HCT116 (cell line): ENCODE measurements at regions not wholly inside any gene's neighbourhood (a gene's known extent, or its start where the extent isn't known, plus 50 kb on each side); places are given as distances from the start of the nearest gene placed in this dataset.

ENCODE experiments used
- ATAC-seq: fragments of 200-7000 bp; cut with Tn5 transposase; 2 replicates; pipeline ENCODE4 v1.9.1; 2020; ENCODE audit warnings: mild to moderate bottlenecking, moderate library complexity
- BruUV-seq: library from RNA; stranded (reverse); fragments of 400-500 nt; replicated peaks from 2 replicates; lab custom pipeline; 2021; lab: Mats Ljungman, UMichigan
- CTCF ChIA-PET: fragments of 300-600 bp; sonication (Branson Sonifier 250); formaldehyde crosslinking; loops from one replicate; lab custom pipeline; 2021; ENCODE audit warnings: antibody characterized with exemption; lab: Charles Lee
- POLR2A ChIA-PET: fragments of 300-600, 350-600 bp; sonication (Branson Sonifier 250); formaldehyde crosslinking; loops from one replicate; lab custom pipeline; 2021; ENCODE audit warnings: antibody characterized with exemption; lab: Charles Lee
- RAD21 ChIA-PET, 2 experiments: fragments of 300-600 bp; sonication (Branson Sonifier 250); formaldehyde crosslinking; loops; one replicate each; lab custom pipeline; 2023; ENCODE audit warnings: low total read pairs in 2 of 2; ENCODE audit not compliant: uncharacterized antibody in 2 of 2, unreplicated experiment in 2 of 2, low non-redundant PET in 1 of 2; lab: Charles Lee
- DNase-seq: peaks from one replicate; pipeline ENCODE4 v3.0.0-alpha.2; 2010; ENCODE audit warnings: low read depth, low spot score
- H2AFZ ChIP-seq: fragments of 200-600 bp; shearing (Covaris generic), sonication (generic); 2 replicates; pipeline ENCODE4 v1.6.1; 2017; ENCODE audit warnings: low read depth, mixed run types, mixed read lengths, antibody characterized with exemption, low read length; ENCODE audit not compliant: poor library complexity, severe bottlenecking
- H3K27ac ChIP-seq: 2 replicates; pipeline ENCODE4 v1.5.1; 2012; ENCODE audit warnings: low read depth, low read length
- H3K27me3 ChIP-seq: fragments of 200-600 bp; sonication (generic); 2 replicates; pipeline ENCODE4 v1.6.1; 2016; ENCODE audit warnings: mixed run types, low read length, mixed read lengths; ENCODE audit not compliant: insufficient read depth
- H3K36me3 ChIP-seq, 2 experiments: fragments of 200-500 bp in 1 of 2; fragments of 200-600 bp in 1 of 2; sonication (Bioruptor generic) in 1 of 2; sonication (generic) in 1 of 2; 2 replicates each; pipeline versions ENCODE4 v1.5.1 to v1.6.1; 2014 to 2016; ENCODE audit warnings: low read length in 2 of 2, inconsistent platforms in 1 of 2, mixed read lengths in 1 of 2, mixed run types in 1 of 2; ENCODE audit not compliant: insufficient read depth in 2 of 2, control insufficient read depth in 1 of 2
- H3K4me1 ChIP-seq, 2 experiments: fragments of 200-600 bp in 1 of 2; sonication (generic) in 1 of 2; 2 replicates each; pipeline versions ENCODE4 v1.5.1 to v1.6.1; 2012 to 2017; ENCODE audit warnings: low read length in 2 of 2, inconsistent platforms in 1 of 2, mild to moderate bottlenecking in 1 of 2, mixed read lengths in 1 of 2, mixed run types in 1 of 2, moderate library complexity in 1 of 2; ENCODE audit not compliant: insufficient read depth in 2 of 2, control insufficient read depth in 1 of 2
- H3K4me2 ChIP-seq: fragments of 200-600 bp; sonication (generic); 2 replicates; pipeline ENCODE4 v1.6.1; 2017; ENCODE audit warnings: mixed run types, low read length, mixed read lengths
- H3K4me3 ChIP-seq, 2 experiments: fragments of 200-600 bp in 1 of 2; sonication (generic) in 1 of 2; replicated peaks in 1 of 2; 2 replicates each; pipeline ENCODE4 v1.5.1; 2011 to 2016; ENCODE audit warnings: low read length in 2 of 2, control low read depth in 1 of 2, low read depth in 1 of 2, mild to moderate bottlenecking in 1 of 2, mixed read lengths in 1 of 2, mixed run types in 1 of 2
- H3K79me2 ChIP-seq: fragments of 200-600 bp; sonication (generic); 2 replicates; pipeline ENCODE4 v1.6.1; 2017; ENCODE audit warnings: mild to moderate bottlenecking, mixed run types, low read length, moderate library complexity, mixed read lengths; ENCODE audit not compliant: insufficient read depth
- H3K9ac ChIP-seq: fragments of 200-600 bp; sonication (generic); 2 replicates; pipeline ENCODE4 v1.6.1; 2016; ENCODE audit warnings: low read length, mixed read lengths
- H3K9me2 ChIP-seq: fragments of 200-600 bp; sonication (generic), shearing (Covaris generic); 2 replicates; pipeline ENCODE4 v1.6.1; 2017; ENCODE audit warnings: mixed run types, mild to moderate bottlenecking, moderate library complexity; ENCODE audit not compliant: insufficient read depth
- H3K9me3 ChIP-seq, 2 experiments: fragments of 200-500 bp in 1 of 2; fragments of 200-600 bp in 1 of 2; sonication (Bioruptor generic) in 1 of 2; sonication (generic) in 1 of 2; 2 replicates each; pipeline ENCODE4 v1.6.1; 2014 to 2017; ENCODE audit warnings: low read length in 2 of 2, mixed read lengths in 2 of 2, inconsistent platforms in 1 of 2, low read depth in 1 of 2, mild to moderate bottlenecking in 1 of 2, mixed run types in 1 of 2, moderate library complexity in 1 of 2; ENCODE audit not compliant: control insufficient read depth in 1 of 2, insufficient read depth in 1 of 2
- H4K20me1 ChIP-seq: fragments of 200-600 bp; sonication (generic), shearing (Covaris generic); 2 replicates; pipeline ENCODE4 v1.6.1; 2017; ENCODE audit warnings: mixed run types, mild to moderate bottlenecking, moderate library complexity; ENCODE audit not compliant: insufficient read depth
- ATF3 ChIP-seq: IDR thresholded peaks from 2 replicates; pipeline ENCODE4 v1.6.1; 2012
- CBX3 ChIP-seq: IDR thresholded peaks from 2 replicates; pipeline ENCODE4 v1.6.1; 2012; ENCODE audit warnings: low read depth
- CEBPB ChIP-seq: IDR thresholded peaks from 2 replicates; pipeline ENCODE4 v1.6.1; 2012; ENCODE audit warnings: low read depth
- EGR1 ChIP-seq: IDR thresholded peaks from 2 replicates; pipeline ENCODE4 v1.6.1; 2012; ENCODE audit warnings: low read depth
- ELF1 ChIP-seq: IDR thresholded peaks from 2 replicates; pipeline ENCODE4 v1.6.1; 2012; ENCODE audit warnings: low read depth, borderline replicate concordance
- EZH2 ChIP-seq: fragments of 200-600 bp; sonication (generic); IDR thresholded peaks from 2 replicates; pipeline ENCODE4 v1.6.1; 2017; ENCODE audit warnings: antibody characterized with exemption, mixed run types
- EZH2phosphoT487 ChIP-seq: fragments of 200-600 bp; IDR thresholded peaks from 2 replicates; pipeline ENCODE4 v1.6.1; 2018; ENCODE audit warnings: antibody characterized with exemption, borderline replicate concordance
- FOSL1 ChIP-seq: IDR thresholded peaks from 2 replicates; pipeline ENCODE4 v1.6.1; 2012; ENCODE audit warnings: low read depth
- JUND ChIP-seq: IDR thresholded peaks from 2 replicates; pipeline ENCODE4 v1.6.1; 2012
- MAX ChIP-seq: IDR thresholded peaks from 2 replicates; pipeline ENCODE4 v1.6.1; 2012
- POLR2A ChIP-seq: IDR thresholded peaks from 2 replicates; pipeline ENCODE4 v1.7.0; 2011; ENCODE audit warnings: borderline replicate concordance; ENCODE audit not compliant: insufficient read depth, insufficient read length; ENCODE audit errors: extremely low read depth
- RAD21 ChIP-seq: IDR thresholded peaks from 2 replicates; pipeline ENCODE4 v1.6.1; 2012; ENCODE audit warnings: low read depth, mild to moderate bottlenecking
- REST ChIP-seq: IDR thresholded peaks from 2 replicates; pipeline ENCODE4 v1.6.1; 2012; ENCODE audit warnings: low read depth
- SIN3A ChIP-seq: IDR thresholded peaks from 2 replicates; pipeline ENCODE4 v1.6.1; 2012; ENCODE audit warnings: low read depth
- SP1 ChIP-seq: IDR thresholded peaks from 2 replicates; pipeline ENCODE4 v1.6.1; 2012; ENCODE audit warnings: low read depth
- SRF ChIP-seq: IDR thresholded peaks from 2 replicates; pipeline ENCODE4 v1.6.1; 2012; ENCODE audit warnings: low read depth
- TCF7L2 ChIP-seq: IDR thresholded peaks from 2 replicates; pipeline ENCODE4 v1.7.0; 2011; ENCODE audit warnings: borderline replicate concordance, inconsistent platforms; ENCODE audit not compliant: insufficient read depth, insufficient read length; ENCODE audit errors: extremely low read depth
- YY1 ChIP-seq: IDR thresholded peaks from 2 replicates; pipeline ENCODE4 v1.6.1; 2011; ENCODE audit warnings: low read length, low read depth, moderate library complexity, mild to moderate bottlenecking; ENCODE audit not compliant: insufficient replicate concordance; ENCODE audit errors: extremely low read depth
- ZFX ChIP-seq: fragments of 450-650 bp; IDR thresholded peaks from 2 replicates; pipeline ENCODE4 v1.6.1; 2017
- ZNF274 ChIP-seq: fragments of 200-500 bp; sonication (Bioruptor generic); IDR thresholded peaks from 2 replicates; pipeline ENCODE4 v1.6.1; 2014; ENCODE audit warnings: mild to moderate bottlenecking, low read depth, low read length, inconsistent platforms
- intact Hi-C: fragments of 100-400 bp; cut with micrococcal nuclease; formaldehyde crosslinking; loops from 2 replicates; pipeline ENCODE4 v1.10.0; 2022

GRCh38 chr6:12403947-12404647 lies 113.9 kb downstream of the EDN1 start:
- H3K4me2 ChIP-seq, result no peak overlapping the region
- no peaks in the 10 kb centered on the region for H3K79me2 ChIP-seq
- no peaks in the 10 kb centered on the region for H3K9me3 ChIP-seq
- H3K27me3 ChIP-seq, result no peaks in the 10 kb centered on the region
- H3K4me1 ChIP-seq, result peaks cover 0 to 17% of the 10 kb centered on the region in 2 experiments; a peak in 2 of 4 replicates
- no peak for DNase-seq
- no peak overlapping the region for H2AFZ ChIP-seq
- H3K9ac ChIP-seq, result no peak overlapping the region
- no peaks in the 10 kb centered on the region for H3K36me3 ChIP-seq
- RAD21 ChIA-PET, result no interaction called here
- CTCF ChIA-PET, result no interaction called here
- no TSS peak for BruUV-seq
- intact Hi-C loops, result no loop called here
- ATAC-seq, result no peak
- no peak for TF ChIP-seq CBX3
- no peak for TF ChIP-seq REST
- TF ChIP-seq SIN3A, result no peak
- no peak for TF ChIP-seq FOSL1
- no peak for TF ChIP-seq POLR2A
- TF ChIP-seq JUND, result no peak
- TF ChIP-seq YY1, result no peak
- no peak for TF ChIP-seq EGR1
- no peak for TF ChIP-seq EZH2
- no peak for TF ChIP-seq ZNF274
- TF ChIP-seq ATF3, result no peak
- TF ChIP-seq CEBPB, result no peak
- TF ChIP-seq RAD21, result no peak
- TF ChIP-seq SP1, result no peak
- no peak for TF ChIP-seq SRF
- no peak for TF ChIP-seq MAX
- TF ChIP-seq ELF1, result no peak
- TF ChIP-seq EZH2phosphoT487, result no peak
- TF ChIP-seq TCF7L2, result no peak
- TF ChIP-seq ZFX, result no peak
- H3K27ac ChIP-seq, result no peak overlapping the region
- POLR2A ChIA-PET, result no interaction called here
- H4K20me1 ChIP-seq, result no peaks in the 10 kb centered on the region
- H3K4me3 ChIP-seq, result no peak overlapping the region
- no peaks in the 10 kb centered on the region for H3K9me2 ChIP-seq
